GM21515 (cell line): ENCODE measurements at regions not wholly inside any gene's neighbourhood (a gene's known extent, or its start where the extent isn't known, plus 50 kb on each side); places are given as distances from the start of the nearest gene placed in this dataset.
"Not testable (repeated sequence)": the region's sequence is repeated elsewhere in the genome, so short reads cannot be mapped to it uniquely, and the experiment has no call there.

Source experiments
- ATAC-seq: cut with Tn5 transposase; IDR thresholded peaks from one replicate; pipeline ENCODE4 v1.9.1; 2021; ENCODE audit not compliant: unreplicated experiment

DNA sequence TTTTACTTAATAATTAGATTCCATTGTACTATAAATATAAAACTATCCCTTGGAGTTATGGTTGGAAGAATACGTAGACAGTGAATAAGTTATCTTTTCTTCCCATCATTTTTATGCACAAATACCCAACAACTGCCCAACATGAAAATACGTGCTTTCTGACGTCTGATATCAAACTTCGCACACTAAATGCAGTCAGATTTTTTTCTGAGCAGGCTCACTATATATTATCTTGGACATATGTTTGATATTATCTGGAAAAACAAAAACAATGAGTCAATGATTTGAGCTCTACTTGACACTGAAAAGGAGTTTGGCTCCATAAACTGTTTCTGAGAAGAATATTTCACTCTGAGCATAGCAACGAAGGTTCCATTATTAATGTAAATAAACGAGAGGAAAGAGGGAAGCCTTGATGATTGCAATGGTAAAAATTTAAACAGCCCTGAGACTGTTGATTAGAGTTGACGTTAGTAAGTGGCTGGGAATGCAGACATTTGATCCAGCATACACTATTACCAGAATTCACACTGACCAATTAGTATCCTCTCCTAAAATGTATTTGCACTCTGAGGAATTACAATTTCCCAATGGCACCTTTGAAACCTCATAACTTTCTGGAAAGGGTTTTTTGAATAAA, 1090.0 kb downstream of the EPHA7 start:
- ATAC-seq, result no peak

GRCh38 chr6:92315312-92315711, 1104.0 kb downstream of the EPHA7 start:
- ATAC-seq, result no peak

DNA sequence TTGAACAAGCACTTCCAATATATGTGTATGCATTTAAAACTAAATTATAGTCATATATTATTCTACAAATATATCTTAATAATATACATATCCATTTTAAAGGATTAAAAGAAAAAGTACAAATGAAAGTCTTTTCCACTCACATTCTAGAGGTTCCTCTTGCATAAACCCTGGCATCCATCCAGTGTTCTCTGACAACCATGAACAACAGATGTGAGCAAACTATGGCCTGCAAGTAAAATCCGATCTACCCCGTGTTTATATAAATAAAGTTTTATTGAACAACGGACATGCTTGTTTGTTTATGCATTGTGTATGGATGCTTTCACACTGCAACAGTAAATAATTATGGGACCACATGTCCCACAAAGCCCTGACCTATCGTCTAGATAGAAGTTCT, 1122.3 kb downstream of the EPHA7 start:
- no peak for ATAC-seq

GRCh38 chr6:92292067-92292466, 1127.3 kb downstream of the EPHA7 start:
- ATAC-seq, result no peak

DNA sequence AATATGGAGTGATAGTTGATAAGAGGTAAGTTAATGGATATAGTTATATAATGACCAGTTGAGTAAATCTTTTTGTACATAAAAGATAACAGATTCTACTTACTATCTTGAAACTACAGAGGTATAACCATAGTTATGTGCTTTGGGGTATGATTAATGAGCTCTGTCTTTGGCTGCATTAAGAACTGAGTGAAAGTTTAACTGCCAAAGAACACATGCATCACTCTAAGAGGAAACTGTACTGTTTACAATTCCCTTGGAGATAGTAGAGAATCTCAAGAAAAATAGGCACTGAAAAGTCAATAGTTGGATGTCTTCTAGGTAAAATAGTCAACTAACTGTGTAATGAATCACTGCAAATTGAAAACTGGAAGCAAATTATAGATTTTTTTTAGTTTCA, 1129.5 kb downstream of the EPHA7 start:
- ATAC-seq, result no peak

DNA sequence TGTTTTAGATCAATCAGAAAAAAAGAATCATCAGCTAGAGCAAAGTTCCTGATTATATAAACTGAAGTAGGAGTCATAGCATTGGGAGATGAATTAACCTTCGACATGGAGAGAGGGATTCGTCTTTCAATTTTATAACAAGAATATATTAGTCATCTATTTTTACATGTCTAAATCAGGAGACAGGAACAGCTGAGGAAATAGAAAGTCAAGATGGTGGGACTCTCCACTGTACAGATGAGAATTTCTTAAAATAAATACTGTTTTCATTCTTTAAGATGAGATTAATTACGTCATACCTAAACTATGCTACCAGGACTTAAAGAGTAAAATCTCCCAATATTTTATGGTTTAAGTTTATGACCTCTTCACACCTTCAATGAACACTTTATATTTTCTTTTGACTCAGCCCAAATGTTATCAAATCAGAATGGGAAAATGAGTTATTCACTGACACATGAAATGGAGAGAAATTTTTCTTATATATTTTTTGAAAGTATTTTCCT, 1137.7 kb downstream of the EPHA7 start:
- ATAC-seq, result no peak

DNA sequence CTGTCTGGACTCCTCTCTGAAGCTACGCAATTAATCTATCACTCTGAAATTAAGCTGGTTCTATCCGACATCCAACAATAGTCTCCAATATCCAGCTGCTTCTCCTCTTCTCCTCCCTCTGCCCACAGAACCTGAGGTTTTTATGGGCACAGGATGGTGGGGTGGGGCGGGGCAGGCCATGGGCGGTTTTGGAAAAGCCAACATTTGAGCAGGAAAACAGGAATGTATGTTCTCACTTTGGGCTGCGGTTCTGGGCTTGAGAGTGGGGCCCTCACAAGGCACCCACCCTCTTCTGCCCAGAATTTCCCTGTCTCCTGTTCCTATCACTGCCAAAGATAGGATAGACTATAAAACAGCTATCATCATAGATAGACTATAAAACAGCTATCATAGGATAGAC, 1144.2 kb downstream of the EPHA7 start:
- no peak for ATAC-seq

GRCh38 chr6:92274588-92274987, 1144.8 kb downstream of the EPHA7 start:
- ATAC-seq, result no peak

DNA sequence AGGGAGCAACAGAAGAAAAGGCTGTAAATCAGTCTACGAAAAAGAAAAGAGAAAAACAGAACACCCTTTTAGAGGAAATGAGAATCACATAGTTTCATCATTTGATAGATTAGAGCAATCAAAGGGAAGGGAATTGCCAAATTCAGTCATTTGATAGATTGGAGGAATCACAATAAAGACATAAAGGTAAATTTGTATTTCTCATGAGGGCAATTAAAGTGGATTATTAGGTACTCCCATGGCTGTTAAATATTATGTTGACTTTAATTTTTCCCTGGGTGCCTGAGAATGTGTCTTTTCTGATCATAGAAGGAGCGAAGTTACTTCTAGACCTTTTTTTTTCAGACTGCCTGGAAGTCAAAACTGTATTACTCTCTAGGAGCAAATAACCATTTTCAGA, 1145.7 kb downstream of the EPHA7 start:
- ATAC-seq, result no peak

DNA sequence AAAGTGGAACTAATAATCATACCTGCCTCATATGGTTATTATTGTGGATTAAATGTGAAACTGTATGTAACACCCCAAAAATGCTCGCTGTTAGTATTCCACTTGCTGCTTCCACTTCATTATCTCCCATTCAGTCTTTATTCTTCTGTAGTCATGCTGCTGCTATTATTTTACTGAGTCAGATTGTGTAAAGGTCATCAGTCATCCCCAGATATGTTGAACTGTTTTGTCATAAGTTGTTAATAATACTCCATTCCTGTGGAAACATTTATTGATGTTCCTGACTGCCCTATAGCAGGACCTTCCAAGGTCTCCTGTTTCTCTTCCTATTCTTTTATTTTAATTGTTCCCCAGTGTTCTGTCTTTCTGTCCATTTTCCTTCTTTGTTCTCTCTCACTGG, 1148.3 kb downstream of the EPHA7 start:
- ATAC-seq, result no peak

DNA sequence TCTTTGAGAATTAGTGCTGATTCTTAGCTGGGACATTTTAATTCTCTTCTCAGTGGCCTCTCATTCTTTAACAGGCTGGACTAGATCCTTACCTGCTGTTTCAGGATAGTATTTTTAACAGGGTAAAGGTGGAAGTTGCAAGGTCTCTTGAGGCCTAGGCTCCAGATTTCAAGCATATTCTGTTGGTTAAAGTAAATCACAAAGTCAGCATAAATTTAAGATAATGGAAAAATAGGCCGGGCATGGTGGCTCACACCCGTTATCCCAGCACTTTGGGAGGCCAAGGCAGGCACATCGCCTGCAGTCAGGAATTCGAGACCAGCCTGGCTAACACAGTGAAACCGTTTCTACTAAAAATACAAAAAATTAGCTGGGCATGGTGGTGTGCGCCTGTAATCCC, 1149.0 kb downstream of the EPHA7 start:
- no peak for ATAC-seq

DNA sequence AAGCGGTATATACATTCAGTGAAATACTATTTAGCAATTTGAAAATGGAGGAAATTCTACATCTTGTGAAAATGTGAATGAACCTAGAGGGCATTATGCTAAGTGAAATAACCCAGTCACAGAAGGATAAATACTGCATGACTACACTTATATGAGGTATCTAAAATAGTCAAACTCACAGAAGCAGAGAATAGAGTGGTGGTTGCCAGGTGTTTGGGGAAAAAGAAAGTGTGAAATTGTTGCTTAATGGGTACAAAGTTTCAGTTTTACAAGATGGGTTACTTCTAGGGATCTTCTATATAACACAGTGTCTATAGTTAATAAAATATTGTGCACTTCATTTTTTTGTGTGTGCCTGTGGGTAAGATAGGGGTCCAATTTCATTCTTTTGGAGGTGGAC, 1152.0 kb downstream of the EPHA7 start:
- no peak for ATAC-seq

DNA sequence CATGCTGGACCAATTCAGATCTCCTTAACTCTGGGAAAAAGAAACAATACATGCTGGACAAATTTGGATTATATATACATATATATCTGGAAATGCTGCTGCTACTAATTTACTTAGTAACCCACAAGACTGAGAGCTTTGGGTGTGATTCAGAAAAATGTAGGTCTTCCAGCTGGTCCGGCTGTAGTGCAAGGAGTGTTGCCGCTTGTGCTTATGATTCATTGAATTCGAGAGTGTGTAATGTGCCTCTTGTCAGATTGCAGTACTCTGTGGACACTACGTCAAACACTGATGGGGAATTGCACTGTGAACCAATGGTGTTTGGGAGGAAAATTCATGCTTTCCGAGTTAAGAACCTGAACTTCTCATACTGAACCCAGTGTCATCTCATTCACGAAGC, 1155.5 kb downstream of the EPHA7 start:
- ATAC-seq, result no peak

- no peak for ATAC-seq
Measured at GRCh38 chr6:92259171-92259570, 1160.2 kb downstream of the EPHA7 start.

DNA sequence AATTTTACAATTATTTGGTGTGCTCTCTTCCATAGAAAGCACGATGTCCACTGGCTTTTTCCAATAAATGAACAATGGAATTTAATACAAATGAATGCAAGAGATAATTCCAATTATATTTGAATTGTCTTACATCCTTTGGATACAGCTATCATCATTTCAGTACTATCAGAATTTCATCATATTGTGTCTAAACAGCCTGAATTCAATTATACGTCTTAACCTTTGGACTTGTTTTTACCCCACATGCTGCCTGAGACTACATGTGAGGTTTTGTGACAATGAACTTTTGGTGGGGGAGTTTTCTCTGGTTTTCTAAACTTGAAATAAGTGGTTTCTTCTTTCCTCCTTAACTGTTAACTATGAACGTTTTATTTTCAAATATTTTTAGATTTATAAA, 1176.0 kb downstream of the EPHA7 start:
- no peak for ATAC-seq

- ATAC-seq, result no peak
Measured at GRCh38 chr6:92231171-92231701, 1188.1 kb downstream of the EPHA7 start.

DNA sequence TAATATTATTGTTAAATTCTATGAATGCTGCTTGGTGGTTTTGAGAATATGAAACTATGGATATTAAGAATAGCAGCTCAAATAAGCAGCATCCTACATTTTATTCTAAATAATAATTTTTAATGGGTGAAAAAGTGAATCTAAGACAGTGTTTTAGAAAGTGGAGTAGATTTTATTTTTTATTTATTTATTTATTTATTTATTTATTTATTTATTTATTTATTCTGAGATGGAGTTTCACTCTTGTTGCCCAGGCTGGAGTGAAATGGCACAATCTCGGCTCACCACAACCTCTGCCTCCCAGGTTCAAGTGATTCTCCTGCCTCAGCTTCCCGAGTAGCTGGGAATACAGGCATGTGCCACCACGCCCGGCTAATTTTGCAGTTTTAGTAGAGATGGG, 1199.4 kb downstream of the EPHA7 start:
- ATAC-seq, result not testable (repeated sequence)

DNA sequence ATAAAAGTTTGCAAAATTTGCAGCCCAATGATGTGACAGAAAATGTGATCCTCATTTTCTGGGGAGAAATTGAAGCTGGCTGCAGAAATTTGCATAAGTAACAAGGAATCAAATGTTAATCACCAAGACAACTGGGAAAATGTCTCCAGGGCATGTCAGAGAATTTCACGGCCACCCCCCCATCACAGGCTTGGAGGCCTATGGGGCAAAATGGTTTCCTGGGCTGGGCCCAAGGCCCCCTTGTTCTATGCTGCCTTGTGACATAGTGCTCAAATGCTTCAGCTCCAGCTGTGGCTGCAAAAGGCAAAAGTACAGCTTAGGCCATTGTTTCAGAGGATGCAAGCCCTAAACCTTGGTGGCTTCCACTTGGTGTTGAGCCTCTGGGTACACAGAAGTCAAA, 1202.6 kb downstream of the EPHA7 start:
- no peak for ATAC-seq

- no peak for ATAC-seq
Measured at GRCh38 chr6:92201618-92202017, 1217.7 kb downstream of the EPHA7 start.

DNA sequence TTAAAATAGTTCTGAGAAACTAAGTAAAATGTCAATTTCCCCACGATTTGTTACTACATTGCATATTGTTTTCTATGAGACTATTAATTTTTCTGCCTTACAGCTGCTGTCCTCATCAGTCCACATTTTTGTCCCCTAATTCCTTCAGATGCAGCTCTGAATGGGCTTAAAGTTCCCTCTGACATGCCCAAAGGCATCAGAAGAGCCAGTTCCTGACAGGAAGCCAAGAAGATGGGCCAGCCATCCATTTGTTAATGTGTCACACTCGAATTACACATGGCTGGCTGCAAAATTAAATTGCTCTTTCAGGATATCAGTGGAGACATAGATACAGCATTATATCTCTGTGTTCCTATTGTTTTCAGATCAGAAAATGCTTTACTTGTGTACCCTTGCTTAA, 1223.0 kb downstream of the EPHA7 start:
- no peak for ATAC-seq

DNA sequence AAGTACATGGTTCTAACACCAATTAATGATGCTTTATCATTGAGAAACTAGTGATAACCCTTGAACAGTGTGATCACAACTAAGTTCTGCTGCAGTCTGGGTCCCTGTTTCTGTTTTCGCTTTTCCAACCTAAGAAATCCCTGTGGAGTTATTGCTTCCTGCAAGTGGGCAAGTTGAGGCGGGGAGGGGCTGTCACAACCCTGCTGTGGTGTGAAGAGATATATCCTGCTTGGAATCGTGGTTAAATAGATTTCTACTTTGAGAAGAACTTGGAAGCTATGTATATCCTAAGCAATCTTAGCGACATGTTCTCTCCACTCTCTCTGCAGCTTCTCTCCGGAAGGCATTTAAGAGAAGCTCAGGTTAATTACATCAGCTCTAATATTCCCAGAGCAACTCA, 1223.6 kb downstream of the EPHA7 start:
- no peak for ATAC-seq

GRCh38 chr6:92188016-92188415, 1231.3 kb downstream of the EPHA7 start:
- ATAC-seq, result no peak

- ATAC-seq, result no peak
Measured at GRCh38 chr6:92184933-92185332, 1234.4 kb downstream of the EPHA7 start.
